OCI-LY3 (cell line): ENCODE measurements at regions not wholly inside any gene's neighbourhood (a gene's known extent, or its start where the extent isn't known, plus 50 kb on each side); places are given as distances from the start of the nearest gene placed in this dataset.

Experiments used
- H2AFZ ChIP-seq: fragments of 200-600, 300-600 bp; shearing (Covaris generic); 2 replicates; pipeline ENCODE4 v1.6.0; 2014; ENCODE audit warnings: antibody characterized with exemption, low read depth, low read length
- H3K27ac ChIP-seq: fragments of 200-600, 300-600 bp; sonication (generic); 2 replicates; pipeline ENCODE4 v1.5.1; 2014; ENCODE audit warnings: mild to moderate bottlenecking, low read length, moderate library complexity, mixed read lengths
- H3K27me3 ChIP-seq: fragments of 200-600, 300-600 bp; sonication (generic); 2 replicates; pipeline ENCODE4 v1.6.1; 2014; ENCODE audit warnings: low read depth, low read length, mixed read lengths
- H3K36me3 ChIP-seq: fragments of 200-600, 300-600 bp; sonication (generic); replicated peaks from 2 replicates; pipeline ENCODE3; 2014; ENCODE audit warnings: low read depth, low read length, mixed read lengths
- H3K4me1 ChIP-seq: fragments of 300-600, 200-600 bp; sonication (generic); 2 replicates; pipeline ENCODE4 v1.6.1; 2014; ENCODE audit warnings: low read length, mixed read lengths
- H3K4me2 ChIP-seq: fragments of 200-600, 300-600 bp; sonication (generic); 2 replicates; pipeline ENCODE4 v1.6.1; 2014; ENCODE audit warnings: low read length, mixed read lengths
- H3K4me3 ChIP-seq: fragments of 300-600, 200-600 bp; sonication (generic); 2 replicates; pipeline ENCODE4 v1.5.1; 2014; ENCODE audit warnings: antibody characterized with exemption, mild to moderate bottlenecking, low read length, moderate library complexity
- H3K79me2 ChIP-seq: fragments of 300-600, 200-600 bp; shearing (Covaris generic); 2 replicates; pipeline ENCODE4 v1.6.1; 2014; ENCODE audit warnings: mild to moderate bottlenecking, low read length, mixed read lengths
- H3K9ac ChIP-seq: fragments of 300-600, 200-600 bp; shearing (Covaris generic); 2 replicates; pipeline ENCODE4 v1.6.0; 2014; ENCODE audit warnings: mild to moderate bottlenecking, low read length, moderate library complexity
- H3K9me3 ChIP-seq: fragments of 200-600, 300-600 bp; shearing (Covaris generic); 2 replicates; pipeline ENCODE4 v1.6.1; 2014; ENCODE audit warnings: low read length, mixed read lengths; ENCODE audit not compliant: insufficient read depth
- H4K20me1 ChIP-seq: fragments of 200-600, 300-600 bp; sonication (generic); 2 replicates; pipeline ENCODE4 v1.6.1; 2016; ENCODE audit warnings: low read length, mixed read lengths; ENCODE audit not compliant: insufficient read depth
- EZH2phosphoT487 ChIP-seq: fragments of 200-600 bp; shearing (Covaris generic); IDR thresholded peaks from 2 replicates; pipeline ENCODE4 v1.6.1; 2018; ENCODE audit warnings: antibody characterized with exemption, mixed run types, low read depth
- TF ChIP-seq, protein P1 (sequence below): fragments of 200-600, 300-600 bp; sonication (generic); IDR thresholded peaks from 2 replicates; pipeline ENCODE4 v1.5.1; 2014; ENCODE audit warnings: antibody characterized with exemption, low read length, low read depth

DNA sequence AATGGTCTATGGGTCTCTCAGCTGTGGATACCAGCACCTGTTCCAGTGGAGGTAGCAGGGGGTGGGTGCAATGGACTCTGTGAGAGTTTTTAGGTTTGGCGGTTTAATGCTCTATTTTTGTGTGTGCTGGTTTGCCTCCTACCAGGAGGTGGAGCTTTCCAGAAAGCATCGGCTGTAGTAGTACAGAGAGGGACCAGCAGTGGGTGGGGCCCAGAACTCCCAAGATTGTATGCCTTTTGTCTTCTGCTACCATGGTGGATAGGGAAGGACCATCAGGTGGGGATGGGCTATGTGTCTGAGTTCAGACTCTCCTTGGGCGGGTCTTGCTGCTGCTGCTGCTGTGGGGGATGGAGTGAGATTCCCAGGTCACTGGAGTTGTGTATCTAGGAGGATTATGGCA is 557.2 kb upstream of the GRID2 start:
- H2AFZ ChIP-seq = no peak overlapping the region

DNA sequence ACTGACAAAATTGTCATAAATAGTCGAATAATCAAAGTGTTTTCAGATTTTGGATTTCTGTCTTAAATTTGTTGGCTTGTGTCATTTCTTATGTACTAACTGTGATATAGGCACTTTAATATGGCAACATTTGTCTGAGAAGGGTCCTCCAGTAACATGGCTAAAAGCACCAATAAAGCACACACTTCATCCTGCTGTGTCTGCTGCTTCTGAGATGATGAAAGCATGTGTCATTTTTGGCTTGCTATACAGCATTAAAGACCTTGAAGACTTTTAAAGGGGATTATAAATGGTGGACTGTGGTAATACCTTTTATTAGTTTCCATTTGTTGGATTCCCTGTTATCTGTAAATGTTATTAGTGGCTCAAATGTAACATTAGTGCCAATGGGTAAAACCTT is 551.8 kb upstream of the GRID2 start:
- no peaks in the 10 kb centered on the region for H3K27me3 ChIP-seq
- H3K79me2 ChIP-seq = no peaks in the 10 kb centered on the region
- TF ChIP-seq EZH2phosphoT487 = no peak
- TF ChIP-seq, protein P1, sequence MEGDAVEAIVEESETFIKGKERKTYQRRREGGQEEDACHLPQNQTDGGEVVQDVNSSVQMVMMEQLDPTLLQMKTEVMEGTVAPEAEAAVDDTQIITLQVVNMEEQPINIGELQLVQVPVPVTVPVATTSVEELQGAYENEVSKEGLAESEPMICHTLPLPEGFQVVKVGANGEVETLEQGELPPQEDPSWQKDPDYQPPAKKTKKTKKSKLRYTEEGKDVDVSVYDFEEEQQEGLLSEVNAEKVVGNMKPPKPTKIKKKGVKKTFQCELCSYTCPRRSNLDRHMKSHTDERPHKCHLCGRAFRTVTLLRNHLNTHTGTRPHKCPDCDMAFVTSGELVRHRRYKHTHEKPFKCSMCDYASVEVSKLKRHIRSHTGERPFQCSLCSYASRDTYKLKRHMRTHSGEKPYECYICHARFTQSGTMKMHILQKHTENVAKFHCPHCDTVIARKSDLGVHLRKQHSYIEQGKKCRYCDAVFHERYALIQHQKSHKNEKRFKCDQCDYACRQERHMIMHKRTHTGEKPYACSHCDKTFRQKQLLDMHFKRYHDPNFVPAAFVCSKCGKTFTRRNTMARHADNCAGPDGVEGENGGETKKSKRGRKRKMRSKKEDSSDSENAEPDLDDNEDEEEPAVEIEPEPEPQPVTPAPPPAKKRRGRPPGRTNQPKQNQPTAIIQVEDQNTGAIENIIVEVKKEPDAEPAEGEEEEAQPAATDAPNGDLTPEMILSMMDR = no peak
- H3K4me3 ChIP-seq = no peak overlapping the region
- no peaks in the 10 kb centered on the region for H3K36me3 ChIP-seq
- H3K9ac ChIP-seq = no peak overlapping the region
- H3K9me3 ChIP-seq = no peaks in the 10 kb centered on the region
- no peak overlapping the region for H2AFZ ChIP-seq
- no peaks in the 10 kb centered on the region for H3K4me1 ChIP-seq
- no peaks in the 10 kb centered on the region for H4K20me1 ChIP-seq
- no peak overlapping the region for H3K27ac ChIP-seq
- no peak overlapping the region for H3K4me2 ChIP-seq

More for the DNA sequence above, 557.2 kb upstream of the GRID2 start:
- no peaks in the 10 kb centered on the region for H3K36me3 ChIP-seq
- H3K79me2 ChIP-seq = no peaks in the 10 kb centered on the region
- no peaks in the 10 kb centered on the region for H3K4me1 ChIP-seq
- H3K27me3 ChIP-seq = no peaks in the 10 kb centered on the region
- no peak overlapping the region for H3K9ac ChIP-seq
- H3K4me2 ChIP-seq = no peak overlapping the region
- TF ChIP-seq, protein P1 = no peak
- TF ChIP-seq EZH2phosphoT487 = no peak
- H3K4me3 ChIP-seq = no peak overlapping the region
- H3K27ac ChIP-seq = no peak overlapping the region
- no peaks in the 10 kb centered on the region for H4K20me1 ChIP-seq
- H3K9me3 ChIP-seq = no peaks in the 10 kb centered on the region

DNA sequence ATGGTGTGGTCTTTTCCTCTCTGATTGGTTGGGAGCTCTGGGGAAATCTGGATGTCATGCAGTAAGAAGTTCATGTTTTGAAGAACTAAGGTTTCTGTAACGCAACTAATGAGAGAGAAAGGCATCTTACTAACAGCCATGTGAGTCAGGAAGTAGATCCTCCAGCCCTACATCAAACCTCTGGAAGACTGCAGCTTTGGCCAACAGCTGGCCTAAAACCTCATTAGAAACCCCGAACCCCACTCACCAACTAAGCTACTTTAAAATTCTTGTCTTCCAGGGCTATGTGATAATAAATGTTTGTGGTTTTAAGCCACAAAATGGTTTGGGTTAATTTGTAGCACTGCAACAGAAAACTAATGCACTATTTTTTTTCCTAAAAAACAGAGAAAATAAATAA is 549.0 kb upstream of the GRID2 start:
- Histone ChIP-seq H3K9ac (no peak overlapping the region), H3K27ac (no peak overlapping the region), H3K4me3 (no peak overlapping the region), H3K4me1 (no peaks in the 10 kb centered on the region), H3K9me3 (no peaks in the 10 kb centered on the region), H4K20me1 (no peaks in the 10 kb centered on the region), H2AFZ (no peak overlapping the region), H3K36me3 (no peaks in the 10 kb centered on the region), H3K27me3 (no peaks in the 10 kb centered on the region), H3K79me2 (no peaks in the 10 kb centered on the region), H3K4me2 (no peak overlapping the region)
- TF ChIP-seq EZH2phosphoT487 = no peak
- TF ChIP-seq, protein P1 = no peak

DNA sequence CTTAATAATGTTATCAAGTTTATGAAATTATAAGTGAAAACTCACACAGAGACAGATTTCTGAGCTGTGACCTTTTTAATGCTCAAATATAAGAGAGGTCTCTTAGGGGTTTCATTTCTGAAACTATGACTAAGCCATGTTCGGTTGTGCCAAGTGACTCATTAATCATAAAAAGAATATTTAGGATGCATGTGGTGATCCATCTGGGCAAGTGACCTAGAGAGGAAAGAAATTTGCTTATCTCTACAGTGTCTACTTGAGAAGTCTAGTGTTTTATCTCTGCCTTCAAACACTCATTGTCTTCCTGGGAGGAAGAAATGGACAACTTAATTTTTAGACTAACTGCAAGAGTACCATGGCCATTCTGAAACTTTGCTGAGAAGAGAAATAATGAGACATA is 545.3 kb upstream of the GRID2 start:
- no peak overlapping the region for H3K4me2 ChIP-seq
- H4K20me1 ChIP-seq = no peaks in the 10 kb centered on the region
- H3K4me1 ChIP-seq = no peaks in the 10 kb centered on the region
- no peak overlapping the region for H3K9ac ChIP-seq
- no peak overlapping the region for H3K27ac ChIP-seq
- H3K27me3 ChIP-seq = no peaks in the 10 kb centered on the region
- no peaks in the 10 kb centered on the region for H3K79me2 ChIP-seq
- H3K36me3 ChIP-seq = no peaks in the 10 kb centered on the region
- H3K4me3 ChIP-seq = no peak overlapping the region
- no peaks in the 10 kb centered on the region for H3K9me3 ChIP-seq
- H2AFZ ChIP-seq = no peak overlapping the region
- TF ChIP-seq, protein P1 = no peak
- TF ChIP-seq EZH2phosphoT487 = no peak
